Neuronal stem cell (in vitro differentiated cells): ENCODE measurements at regions not wholly inside any gene's neighbourhood (a gene's known extent, or its start where the extent isn't known, plus 50 kb on each side); places are given as distances from the start of the nearest gene placed in this dataset.

Experiments used
- DNase-seq: peaks from one replicate; pipeline ENCODE4 v3.0.0-alpha.2; 2013; ENCODE audit warnings: low spot score
- H2AFZ ChIP-seq: one replicate; pipeline ENCODE4 v1.6.1; 2013; ENCODE audit warnings: mild to moderate bottlenecking, low read length, inconsistent platforms
- H2AK5ac ChIP-seq: 2 replicates; pipeline ENCODE4 v1.6.1; 2013; ENCODE audit warnings: low read depth, mild to moderate bottlenecking, inconsistent platforms, low read length, moderate library complexity, mixed read lengths
- H2BK120ac ChIP-seq: 2 replicates; pipeline ENCODE4 v1.6.1; 2013; ENCODE audit warnings: low read depth, mild to moderate bottlenecking, inconsistent platforms, low read length, moderate library complexity, mixed read lengths
- H2BK12ac ChIP-seq: one replicate; pipeline ENCODE4 v1.6.1; 2013; ENCODE audit warnings: low read length, inconsistent platforms
- H2BK15ac ChIP-seq: 2 replicates; pipeline ENCODE4 v1.6.1; 2013; ENCODE audit warnings: mild to moderate bottlenecking, low read length, inconsistent platforms, mixed read lengths
- H2BK5ac ChIP-seq: one replicate; pipeline ENCODE4 v1.6.1; 2013; ENCODE audit warnings: inconsistent platforms, mild to moderate bottlenecking, low read length, moderate library complexity
- H3K14ac ChIP-seq: one replicate; pipeline ENCODE4 v1.6.1; 2013; ENCODE audit warnings: low read length, inconsistent platforms
- H3K18ac ChIP-seq: 2 replicates; pipeline ENCODE4 v1.6.1; 2013; ENCODE audit warnings: low read length, inconsistent platforms
- H3K23ac ChIP-seq: 2 replicates; pipeline ENCODE4 v1.6.1; 2013; ENCODE audit warnings: low read depth, mild to moderate bottlenecking, mixed read lengths, low read length, inconsistent platforms; ENCODE audit not compliant: poor library complexity
- H3K27ac ChIP-seq: replicated peaks from 3 replicates; pipeline ENCODE4 v1.5.1; 2013; ENCODE audit warnings: low read length, inconsistent platforms
- H3K27me3 ChIP-seq, 3 experiments: 2 replicates each; pipeline ENCODE4 v1.6.1; 2013; ENCODE audit warnings: low read length in 3 of 3, mild to moderate bottlenecking in 2 of 3, inconsistent platforms in 1 of 3, low read depth in 1 of 3, mixed read lengths in 1 of 3, moderate library complexity in 1 of 3; ENCODE audit not compliant: control insufficient read depth in 3 of 3, insufficient read depth in 3 of 3
- H3K36me3 ChIP-seq, 2 donors: replicated peaks in 1 of 2; 2 replicates each; pipeline ENCODE4 v1.6.1; 2013; ENCODE audit warnings: low read length in 2 of 2; ENCODE audit not compliant: control insufficient read depth in 2 of 2, insufficient read depth in 2 of 2
- H3K4ac ChIP-seq: 2 replicates; pipeline ENCODE4 v1.6.1; 2013; ENCODE audit warnings: inconsistent platforms, mild to moderate bottlenecking, low read length, moderate library complexity
- H3K4me1 ChIP-seq, 2 donors: 1 replicate in 1 of 2; 2 replicates in 1 of 2; pipeline ENCODE4 v1.6.1; 2013; ENCODE audit warnings: low read length in 2 of 2, low read depth in 1 of 2; ENCODE audit not compliant: control insufficient read depth in 2 of 2, insufficient read depth in 1 of 2
- H3K4me2 ChIP-seq: one replicate; pipeline ENCODE4 v1.6.1; 2013; ENCODE audit warnings: mild to moderate bottlenecking, low read length, inconsistent platforms; ENCODE audit not compliant: insufficient read depth, poor library complexity, severe bottlenecking
- H3K4me3 ChIP-seq, 2 donors: 2 replicates each; pipeline ENCODE4 v1.5.1; 2013; ENCODE audit warnings: low read length in 2 of 2, mild to moderate bottlenecking in 2 of 2, inconsistent platforms in 1 of 2, moderate library complexity in 1 of 2
- H3K79me1 ChIP-seq: one replicate; pipeline ENCODE4 v1.6.1; 2013; ENCODE audit warnings: low read depth, mild to moderate bottlenecking, inconsistent platforms, low read length, moderate library complexity
- H3K9ac ChIP-seq: one replicate; pipeline ENCODE4 v1.6.1; 2013; ENCODE audit warnings: mild to moderate bottlenecking, low read depth, low read length, inconsistent platforms; ENCODE audit not compliant: poor library complexity
- H3K9me3 ChIP-seq, 2 donors: replicated peaks in 1 of 2; 2 replicates each; pipeline versions ENCODE3 to v1.6.1; 2013; ENCODE audit warnings: low read length in 2 of 2, mild to moderate bottlenecking in 2 of 2, inconsistent platforms in 1 of 2, low read depth in 1 of 2, mixed read lengths in 1 of 2, moderate library complexity in 1 of 2; ENCODE audit not compliant: control insufficient read depth in 2 of 2, insufficient read depth in 1 of 2
- H4K8ac ChIP-seq: one replicate; pipeline ENCODE4 v1.6.1; 2013; ENCODE audit warnings: low read depth, mild to moderate bottlenecking, inconsistent platforms, low read length, moderate library complexity
- H4K91ac ChIP-seq: one replicate; pipeline ENCODE4 v1.6.1; 2013; ENCODE audit warnings: low read length, low read depth, mild to moderate bottlenecking, inconsistent platforms; ENCODE audit not compliant: poor library complexity
- WGBS, 2 donors: extraction: QIAGEN DNeasy Blood & Tissue Kit; methylation state at CpG; one replicate each; pipeline ENCODE4 v1.1.7; 2013; ENCODE audit warnings: missing lambda C conversion rate in 2 of 2, mixed read lengths in 1 of 2; ENCODE audit not compliant: insufficient read length in 2 of 2, insufficient replicate concordance in 1 of 2; ENCODE audit errors: extremely low coverage in 2 of 2; 5-methylcytosine and 5-hydroxymethylcytosine counted together

- H2BK15ac ChIP-seq = no peak overlapping the region
- WGBS, 2 donors = no CpG with 5 or more reads among the region's 13 CpGs
- no peak overlapping the region for H3K9ac ChIP-seq
- H3K18ac ChIP-seq = no peak overlapping the region
- no peak overlapping the region for H2BK12ac ChIP-seq
- no peak overlapping the region for H3K23ac ChIP-seq
- H3K14ac ChIP-seq = no peak overlapping the region
- H4K91ac ChIP-seq = no peak overlapping the region
- no peaks in the 10 kb centered on the region for H3K9me3 ChIP-seq
- H4K8ac ChIP-seq = no peak overlapping the region
- H3K27me3 ChIP-seq = peaks cover 0 to 29% (median 0%) of the 10 kb centered on the region in 3 experiments
- H3K4ac ChIP-seq = no peak overlapping the region
- no peak overlapping the region for H3K4me2 ChIP-seq
- no peak overlapping the region for H2BK120ac ChIP-seq
- no peaks in the 10 kb centered on the region for H3K79me1 ChIP-seq
- no peak for DNase-seq
- no peak overlapping the region for H3K27ac ChIP-seq
- H2AFZ ChIP-seq = no peak overlapping the region
- H3K4me3 ChIP-seq = no peak overlapping the region
- peaks cover 2 to 10% of the 10 kb centered on the region in 2 donors for H3K4me1 ChIP-seq
- H2BK5ac ChIP-seq = no peak overlapping the region
- no peaks in the 10 kb centered on the region for H3K36me3 ChIP-seq
- no peak overlapping the region for H2AK5ac ChIP-seq
These were observed 407.0 kb downstream of the BCOR start for GRCh38 chrX:39690541-39691415.

DNA sequence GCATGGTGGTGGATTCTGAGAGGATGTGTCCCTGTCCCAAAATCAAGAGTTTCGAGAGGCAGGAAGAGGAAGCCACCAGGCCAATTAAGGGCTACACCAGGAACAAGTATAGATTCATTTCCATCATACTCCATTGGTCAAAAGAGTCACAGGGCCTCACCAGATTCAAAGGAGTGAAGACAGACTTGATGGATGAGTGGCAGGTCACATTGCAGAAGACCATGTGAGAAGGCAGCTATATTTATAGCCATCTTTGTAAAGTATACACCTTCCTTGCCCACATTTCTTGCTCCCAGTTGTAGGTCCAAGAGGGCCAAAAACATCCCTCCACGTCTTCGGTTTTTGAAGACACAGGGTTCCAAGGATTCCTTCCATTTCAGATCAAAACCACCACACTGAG, 406.0 kb downstream of the BCOR start:
- no peak overlapping the region for H2BK120ac ChIP-seq
- H3K4me1 ChIP-seq = peaks cover 2 to 10% of the 10 kb centered on the region in 2 donors
- peaks cover 0 to 29% (median 0%) of the 10 kb centered on the region in 3 experiments for H3K27me3 ChIP-seq
- H3K23ac ChIP-seq = no peak overlapping the region
- no peak overlapping the region for H4K8ac ChIP-seq
- H3K9me3 ChIP-seq = no peaks in the 10 kb centered on the region
- no peak overlapping the region for H3K27ac ChIP-seq
- no peak overlapping the region for H3K14ac ChIP-seq
- H3K36me3 ChIP-seq = no peaks in the 10 kb centered on the region
- no peak overlapping the region for H3K4me2 ChIP-seq
- H3K4me3 ChIP-seq = no peak overlapping the region
- no peak overlapping the region for H2BK12ac ChIP-seq
- no peak for DNase-seq
- no peak overlapping the region for H2AK5ac ChIP-seq
- WGBS, 2 donors = no CpG with 5 or more reads among the region's 3 CpGs
- H2BK5ac ChIP-seq = no peak overlapping the region
- H2BK15ac ChIP-seq = no peak overlapping the region
- no peak overlapping the region for H3K18ac ChIP-seq
- H2AFZ ChIP-seq = no peak overlapping the region
- H3K9ac ChIP-seq = no peak overlapping the region
- H3K79me1 ChIP-seq = no peaks in the 10 kb centered on the region
- no peak overlapping the region for H4K91ac ChIP-seq
- H3K4ac ChIP-seq = no peak overlapping the region

GRCh38 chrX:39692796-39693195, 405.0 kb downstream of the BCOR start:
- Histone ChIP-seq H4K91ac (no peak overlapping the region), H2BK12ac (no peak overlapping the region), H3K36me3 (no peaks in the 10 kb centered on the region), H3K27ac (no peak overlapping the region), H3K9ac (no peak overlapping the region), H3K4me3 (no peak overlapping the region), H2AK5ac (no peak overlapping the region), H2AFZ (no peak overlapping the region), H3K79me1 (no peaks in the 10 kb centered on the region), H3K18ac (no peak overlapping the region), H3K23ac (no peak overlapping the region), H3K27me3 (peaks cover 0 to 26% (median 0%) of the 10 kb centered on the region in 3 experiments), H3K14ac (no peak overlapping the region), H2BK15ac (no peak overlapping the region), H3K9me3 (no peaks in the 10 kb centered on the region), H3K4ac (no peak overlapping the region), H2BK5ac (no peak overlapping the region), H3K4me2 (no peak overlapping the region), H2BK120ac (no peak overlapping the region), H3K4me1 (peaks cover 0 to 5% of the 10 kb centered on the region in 2 donors), H4K8ac (no peak overlapping the region)
- no peak for DNase-seq
- no CpG with 5 or more reads among the region's 4 CpGs for WGBS, 2 donors

DNA sequence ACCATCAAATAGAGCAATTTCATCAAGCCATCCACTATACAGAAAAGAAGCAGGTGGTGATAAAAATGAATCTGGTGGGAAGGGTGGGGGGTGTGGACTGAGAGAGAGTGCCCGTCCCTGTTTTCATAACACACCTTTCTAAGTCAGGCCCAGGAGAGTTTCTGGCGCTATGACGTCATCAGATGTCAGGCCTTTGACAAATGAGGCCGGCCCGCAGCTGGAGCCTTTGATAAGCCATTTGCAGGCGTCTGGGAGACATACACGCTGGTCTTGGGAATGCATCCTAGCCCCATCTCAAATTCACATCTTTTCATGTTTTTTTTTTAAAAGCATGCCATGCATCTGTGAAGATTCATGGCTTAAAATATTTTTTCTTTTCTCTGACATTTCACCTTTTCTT, 404.5 kb downstream of the BCOR start:
- no peak overlapping the region for H3K4ac ChIP-seq
- no peak overlapping the region for H2BK120ac ChIP-seq
- H3K79me1 ChIP-seq = no peaks in the 10 kb centered on the region
- no peak overlapping the region for H3K9ac ChIP-seq
- no peak overlapping the region for H2BK12ac ChIP-seq
- peaks cover 0 to 21% (median 0%) of the 10 kb centered on the region in 3 experiments for H3K27me3 ChIP-seq
- H3K27ac ChIP-seq = no peak overlapping the region
- no peak overlapping the region for H2AK5ac ChIP-seq
- no peak overlapping the region for H2BK5ac ChIP-seq
- no peak overlapping the region for H3K18ac ChIP-seq
- peaks cover 0 to 4% of the 10 kb centered on the region in 2 donors for H3K4me1 ChIP-seq
- no CpG with 5 or more reads among the region's 7 CpGs for WGBS, 2 donors
- H3K23ac ChIP-seq = no peak overlapping the region
- no peaks in the 10 kb centered on the region for H3K36me3 ChIP-seq
- no peak overlapping the region for H4K8ac ChIP-seq
- H2BK15ac ChIP-seq = no peak overlapping the region
- H3K9me3 ChIP-seq = no peaks in the 10 kb centered on the region
- no peak overlapping the region for H3K4me3 ChIP-seq
- no peak overlapping the region for H3K4me2 ChIP-seq
- H4K91ac ChIP-seq = no peak overlapping the region
- no peak for DNase-seq
- H3K14ac ChIP-seq = no peak overlapping the region
- no peak overlapping the region for H2AFZ ChIP-seq
